Panc1 (cell line): ENCODE measurements at regions not wholly inside any gene's neighbourhood (a gene's known extent, or its start where the extent isn't known, plus 50 kb on each side); places are given as distances from the start of the nearest gene placed in this dataset.
A peak's percentile ranks its signal among the peaks of the same experiment; 100 is the strongest.

Experiments used
- ATAC-seq: fragments of 200-7000 bp; cut with Tn5 transposase; 2 replicates; pipeline ENCODE4 v1.9.1; 2020; ENCODE audit warnings: mild to moderate bottlenecking, moderate library complexity
- BruUV-seq: library from RNA; stranded (reverse); fragments of 400-500 nt; replicated peaks from 2 replicates; lab custom pipeline; 2021; lab: Mats Ljungman, UMichigan
- CTCF ChIA-PET: fragments of 300-600 bp; sonication (Branson Sonifier 250); formaldehyde crosslinking; loops from one replicate; lab custom pipeline; 2022; ENCODE audit warnings: antibody characterized with exemption; lab: Charles Lee
- POLR2A ChIA-PET: fragments of 300-600 bp; sonication (Branson Sonifier 250); formaldehyde crosslinking; loops from one replicate; lab custom pipeline; 2022; ENCODE audit warnings: antibody characterized with exemption; lab: Charles Lee
- DNase-seq: peaks from one replicate; pipeline ENCODE4 v3.0.0-alpha.2; 2010; ENCODE audit warnings: low read depth, low spot score
- H3K27ac ChIP-seq: 2 replicates; pipeline ENCODE4 v1.5.1; 2011; ENCODE audit warnings: mild to moderate bottlenecking, low read length, inconsistent platforms
- H3K27me3 ChIP-seq: fragments of 200-500 bp; sonication (Bioruptor generic); 2 replicates; pipeline ENCODE4 v1.6.0; 2014; ENCODE audit warnings: low read length, inconsistent platforms; ENCODE audit not compliant: control insufficient read depth, insufficient read depth
- H3K36me3 ChIP-seq: fragments of 200-500 bp; sonication (Bioruptor generic); 2 replicates; pipeline ENCODE4 v1.5.1; 2014; ENCODE audit warnings: inconsistent platforms, mild to moderate bottlenecking, low read length, moderate library complexity; ENCODE audit not compliant: control insufficient read depth, insufficient read depth
- H3K4me1 ChIP-seq: 2 replicates; pipeline ENCODE4 v1.5.1; 2011; ENCODE audit warnings: inconsistent platforms, mild to moderate bottlenecking, low read length, moderate library complexity; ENCODE audit not compliant: control insufficient read depth, insufficient read depth
- H3K4me3 ChIP-seq, 2 experiments: 2 replicates each; pipeline ENCODE4 v1.5.1; 2011 to 2012; ENCODE audit warnings: low read depth in 2 of 2, low read length in 2 of 2, mild to moderate bottlenecking in 2 of 2, inconsistent platforms in 1 of 2, moderate library complexity in 1 of 2
- H3K9me3 ChIP-seq: fragments of 200-500 bp; sonication (Bioruptor generic); 2 replicates; pipeline ENCODE4 v1.5.1; 2014; ENCODE audit warnings: low read depth, mild to moderate bottlenecking, inconsistent platforms, low read length, moderate library complexity; ENCODE audit not compliant: control insufficient read depth, insufficient read depth
- CTCF ChIP-seq: fragments of 450-650 bp; IDR thresholded peaks from 2 replicates; pipeline ENCODE4 v1.5.1; 2017; ENCODE audit warnings: mild to moderate bottlenecking
- POLR2AphosphoS5 ChIP-seq: IDR thresholded peaks from 2 replicates; pipeline ENCODE4 v1.6.1; 2012; ENCODE audit warnings: mild to moderate bottlenecking, low read depth, low read length, moderate library complexity
- REST ChIP-seq, 2 experiments: IDR thresholded peaks; 2 replicates each; pipeline ENCODE4 v1.6.1; 2011 to 2012; ENCODE audit warnings: low read depth in 2 of 2, control low read depth in 1 of 2, low read length in 1 of 2, mild to moderate bottlenecking in 1 of 2, moderate library complexity in 1 of 2; ENCODE audit not compliant: insufficient read depth in 1 of 2
- SIN3A ChIP-seq: IDR thresholded peaks from 2 replicates; pipeline ENCODE4 v1.6.1; 2012; ENCODE audit warnings: low read depth, mild to moderate bottlenecking, low read length, moderate library complexity, borderline replicate concordance; ENCODE audit not compliant: insufficient read depth
- TCF7L2 ChIP-seq: IDR thresholded peaks from 2 replicates; pipeline ENCODE4 v1.6.1; 2011; ENCODE audit warnings: mild to moderate bottlenecking, low read depth, low read length, inconsistent platforms
- in situ Hi-C: cut with HindIII; loops from 2 replicates; pipeline ENCODE4 v1.10.0; 2016; ENCODE audit warnings: low sequenced_read_pairs, low pct_unique_long_range_greater_than_20kb
- intact Hi-C: fragments of 100-400 bp; cut with micrococcal nuclease; formaldehyde crosslinking; loops from one replicate; pipeline ENCODE4 v1.10.0; 2022; ENCODE audit not compliant: unreplicated experiment

GRCh38 chr13:90867336-90867683 is 480.2 kb upstream of the MIR17HG start:
- 0 out of 2 replicates have a peak, but pooled peaks have one; percentile 38 for ATAC-seq

GRCh38 chr13:90868321-90868920 is 479.1 kb upstream of the MIR17HG start:
- BruUV-seq, result no TSS peak
- Histone ChIP-seq H3K36me3 (no peaks in the 10 kb centered on the region), H3K27me3 (no peaks in the 10 kb centered on the region), H3K9me3 (no peaks in the 10 kb centered on the region), H3K27ac (peak overlapping the region; percentile 54; the same call in 1 of the 2 replicates), H3K4me1 (no peaks in the 10 kb centered on the region), H3K4me3 (no peak overlapping the region)
- DNase-seq, result no peak
- CTCF ChIA-PET, result no interaction called here
- TF ChIP-seq SIN3A (no peak), CTCF (peak; percentile 58; the same call in 1 of the 2 replicates)
- POLR2A ChIA-PET, result no interaction called here
- in situ Hi-C loops (no loop called here), intact Hi-C loops (no loop called here)
- no peak for ATAC-seq

More at GRCh38 chr13:90867336-90867683, 480.2 kb upstream of the MIR17HG start:
- BruUV-seq, result no TSS peak
- intact Hi-C loops, result no loop called here
- no peaks in the 10 kb centered on the region for H3K9me3 ChIP-seq
- no peaks in the 10 kb centered on the region for H3K4me1 ChIP-seq
- no peak for TF ChIP-seq POLR2AphosphoS5
- TF ChIP-seq TCF7L2, result no peak
- TF ChIP-seq SIN3A, result no peak
- peak; percentile 74 for TF ChIP-seq CTCF
- TF ChIP-seq REST (IDR thresholded peaks at IDR 0.05; ENCODE audit: insufficient read depth in 1 of 2, low read depth in 2 of 2, low read length in 1 of 2), result no peak
- H3K27ac ChIP-seq, result peak overlapping the region; percentile 54; the same call in 1 of the 2 replicates
- H3K36me3 ChIP-seq, result no peaks in the 10 kb centered on the region
- no peak overlapping the region for H3K4me3 ChIP-seq
- CTCF ChIA-PET, result interaction anchor here (0.6 kb wide), 1 partner anchor 1457 kb away, joined by 4 read pairs; no protein-coding TSS in a partner anchor
- in situ Hi-C loops, result no loop called here
- H3K27me3 ChIP-seq, result no peaks in the 10 kb centered on the region
- peak; percentile 15 for DNase-seq
- POLR2A ChIA-PET, result no interaction called here
